HuH-7.5 (cell line): ENCODE measurements at regions not wholly inside any gene's neighbourhood (a gene's known extent, or its start where the extent isn't known, plus 50 kb on each side); places are given as distances from the start of the nearest gene placed in this dataset.

Experiments used
- DNase-seq: peaks from one replicate; pipeline ENCODE4 v3.0.0; 2011; ENCODE audit warnings: low spot score

DNA sequence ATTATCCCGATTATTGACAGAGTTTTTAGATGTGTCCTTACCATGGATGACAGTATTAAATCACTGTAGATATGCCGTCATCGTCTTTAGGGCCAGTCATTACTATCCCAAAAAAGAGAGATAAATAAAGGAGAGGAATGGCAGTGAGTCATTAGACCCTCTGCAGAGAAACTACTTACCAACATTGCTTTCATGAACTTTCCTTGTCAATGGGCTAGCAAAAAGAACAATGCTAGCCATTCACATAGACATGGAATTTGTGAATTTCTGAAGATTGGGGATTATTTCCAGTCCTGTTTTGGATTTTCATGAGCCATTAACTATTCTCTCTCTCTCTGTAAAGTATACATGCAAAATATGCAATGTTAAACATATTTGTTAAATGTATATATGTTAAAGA, 319.4 kb upstream of the FANCL start:
- DNase-seq: no peak

DNA sequence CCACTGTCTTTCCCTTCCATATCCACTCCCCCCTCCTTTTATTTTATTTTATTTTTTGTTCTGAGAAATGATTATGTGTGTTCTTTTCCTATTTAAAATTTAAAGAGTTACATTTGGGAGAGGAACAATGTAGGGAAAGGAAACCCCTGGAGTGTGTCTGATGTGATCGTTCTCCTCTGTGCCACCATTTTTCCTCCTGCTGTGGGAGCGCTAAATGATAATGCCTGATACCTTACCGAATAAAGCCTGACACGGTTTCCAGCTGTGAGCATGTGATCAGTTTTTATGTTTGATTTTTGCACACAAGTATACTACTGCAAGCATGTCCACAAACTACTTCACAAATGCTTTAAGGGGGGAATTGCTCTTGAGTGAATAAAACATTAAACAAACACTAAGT, 317.8 kb upstream of the FANCL start:
- DNase-seq: no peak

DNA sequence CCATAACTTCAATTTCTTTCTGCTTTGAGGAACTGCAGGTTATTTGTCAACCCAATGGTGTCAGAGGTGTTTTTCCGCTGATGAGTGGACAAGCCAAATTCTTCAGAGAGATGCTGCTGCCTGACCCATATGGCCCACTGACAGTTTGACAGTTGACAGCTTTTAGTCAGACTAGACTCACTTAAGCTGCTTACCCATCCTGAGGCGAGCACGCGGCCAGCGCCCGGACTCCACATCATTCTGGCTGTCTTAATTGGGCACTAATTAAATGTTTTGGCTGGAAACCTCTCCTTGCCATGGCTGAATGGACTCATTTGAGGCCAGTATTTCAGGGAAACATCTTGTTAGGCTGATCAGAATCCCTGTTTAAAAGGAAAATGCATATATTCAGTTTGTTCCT, 316.1 kb upstream of the FANCL start:
- no peak for DNase-seq

DNA sequence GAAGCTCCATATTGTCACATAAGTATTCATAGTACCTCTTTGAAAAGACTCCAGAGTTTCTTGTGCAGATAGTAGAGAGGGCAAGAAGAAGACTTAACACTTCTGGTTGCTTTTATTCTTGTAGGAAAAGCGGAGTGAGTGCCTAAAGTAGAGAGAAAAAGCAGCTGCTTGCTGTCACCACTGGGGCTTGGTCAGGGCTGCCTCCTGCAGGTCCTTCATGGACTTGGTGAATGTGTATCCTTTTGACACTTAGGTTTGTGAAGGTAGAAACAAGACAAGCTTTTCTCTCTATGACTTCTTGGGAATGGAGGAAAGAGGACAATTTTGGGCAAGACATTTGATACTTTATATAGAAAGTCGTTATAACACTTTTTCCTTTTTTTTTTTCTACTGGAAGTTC, 312.8 kb upstream of the FANCL start:
- no peak for DNase-seq

DNA sequence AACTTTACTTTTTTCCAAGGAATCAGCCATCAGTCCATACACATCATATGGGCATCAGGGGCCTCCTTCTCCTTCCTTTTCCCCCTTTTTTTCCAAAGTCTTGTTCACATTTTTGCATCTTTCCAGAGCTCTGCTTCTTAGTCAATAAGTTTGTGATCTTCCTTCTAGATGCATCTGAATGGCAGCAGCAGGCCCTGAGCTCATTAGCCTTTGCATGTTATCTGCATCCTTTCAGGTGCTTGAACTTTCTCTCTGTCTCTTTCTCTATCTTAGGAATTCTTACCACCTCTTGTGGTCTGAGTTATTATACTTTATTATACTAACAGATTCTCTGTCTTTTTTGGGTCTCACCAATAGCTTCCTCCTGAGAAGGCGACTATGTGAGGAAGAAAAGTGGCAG, 312.4 kb upstream of the FANCL start:
- DNase-seq: no peak

DNA sequence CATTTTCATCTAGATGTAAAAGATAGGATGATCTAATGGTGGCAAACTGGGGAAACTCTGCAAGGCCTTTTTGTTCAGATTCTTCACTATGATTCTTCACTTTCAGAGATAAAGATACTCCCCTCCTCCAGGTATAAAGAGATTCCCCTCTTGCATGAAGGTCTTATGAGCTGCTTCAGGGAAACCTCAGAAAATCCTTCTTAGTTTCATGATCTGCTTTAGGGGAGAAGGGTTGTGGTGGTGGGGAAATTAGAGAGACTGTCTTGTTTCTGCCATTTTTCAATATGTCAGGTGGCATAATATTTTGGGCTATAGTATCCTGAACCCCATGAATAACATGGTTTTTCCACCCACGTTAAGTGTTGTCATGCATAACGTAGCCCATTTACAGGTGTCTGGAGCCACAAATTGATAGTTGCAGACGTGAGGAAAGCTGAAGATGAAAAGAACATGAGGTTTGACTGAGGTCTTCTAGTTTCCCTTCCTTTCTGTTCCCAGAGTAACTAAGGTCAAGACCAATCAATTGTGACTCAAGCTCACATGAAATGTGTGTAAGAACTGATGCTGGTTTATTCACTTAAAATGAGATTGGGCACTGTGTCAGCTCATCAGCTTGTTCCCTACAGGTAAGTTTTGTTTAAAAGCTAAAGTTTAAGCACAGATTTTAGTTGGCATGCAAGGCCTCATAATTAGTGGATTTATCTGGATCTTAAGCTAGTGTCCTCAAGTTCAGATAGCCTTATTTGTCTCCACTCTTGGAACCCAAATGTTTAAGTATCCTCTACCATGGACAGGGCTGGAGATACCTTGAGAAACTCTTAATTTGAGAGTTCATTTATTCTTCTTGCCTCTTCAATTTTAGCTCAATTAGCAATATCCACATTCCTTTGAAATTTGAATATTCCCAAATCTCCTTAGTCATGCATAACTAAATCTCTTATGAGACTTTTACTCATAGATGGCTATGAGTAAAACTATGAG, 304.5 kb upstream of the FANCL start:
- DNase-seq: no peak

DNA sequence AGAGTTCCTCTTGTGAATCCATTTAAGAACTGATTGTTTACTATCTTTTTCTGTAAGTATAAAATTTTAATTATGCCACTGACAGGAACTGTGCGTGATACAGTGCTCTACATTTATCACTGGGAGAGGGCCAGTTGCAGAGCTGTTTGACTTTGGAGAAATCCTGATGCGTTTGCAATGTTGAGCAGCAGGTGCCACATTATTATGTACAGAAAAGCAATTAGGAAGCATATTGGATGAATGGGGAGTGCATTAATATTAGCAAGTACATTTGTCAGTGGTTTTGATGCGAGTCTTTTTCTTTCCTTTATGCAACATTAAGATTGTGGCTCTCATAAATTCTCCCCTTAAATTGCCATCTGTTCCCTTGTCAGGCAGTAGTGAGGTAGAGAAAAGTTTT, 302.3 kb upstream of the FANCL start:
- DNase-seq: no peak

DNA sequence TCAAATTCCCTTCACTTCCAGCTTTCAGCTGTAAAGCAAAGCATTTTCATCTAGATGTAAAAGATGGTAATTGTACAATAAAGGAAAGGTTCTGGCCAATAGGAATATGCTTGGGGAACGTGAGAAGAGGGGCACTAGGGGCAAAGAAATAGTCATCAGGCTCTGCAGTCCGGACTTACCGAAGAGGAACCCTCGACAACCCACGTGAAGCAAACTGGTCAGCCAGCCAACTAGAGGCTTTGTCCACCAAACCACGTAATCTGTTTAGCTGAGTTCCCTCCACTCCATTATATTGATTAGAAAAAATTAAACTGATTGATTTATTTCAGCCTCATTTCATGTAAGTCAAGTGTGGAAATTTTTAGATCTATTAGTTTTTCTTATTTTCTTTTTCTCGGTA, 300.4 kb upstream of the FANCL start:
- DNase-seq: no peak

DNA sequence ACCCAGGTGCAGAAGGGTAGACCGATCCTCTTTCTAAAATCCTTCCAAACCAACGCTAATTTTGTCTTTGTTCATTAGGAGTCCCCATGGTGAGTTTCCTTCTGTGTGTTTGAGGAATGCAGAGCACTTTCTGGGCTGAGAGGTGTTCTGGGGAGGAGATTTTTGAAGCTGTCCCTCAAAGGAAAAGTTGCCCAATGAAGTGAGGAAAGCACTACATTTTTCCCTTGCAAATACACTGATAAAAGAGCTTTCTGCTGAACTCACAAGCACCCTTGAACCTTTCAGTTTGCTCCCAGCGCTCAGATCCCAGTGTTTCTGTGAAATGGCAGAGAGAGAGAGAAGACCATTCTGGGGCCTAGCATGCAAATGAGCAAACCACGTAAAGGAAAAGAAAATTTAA, 299.6 kb upstream of the FANCL start:
- no peak for DNase-seq

DNA sequence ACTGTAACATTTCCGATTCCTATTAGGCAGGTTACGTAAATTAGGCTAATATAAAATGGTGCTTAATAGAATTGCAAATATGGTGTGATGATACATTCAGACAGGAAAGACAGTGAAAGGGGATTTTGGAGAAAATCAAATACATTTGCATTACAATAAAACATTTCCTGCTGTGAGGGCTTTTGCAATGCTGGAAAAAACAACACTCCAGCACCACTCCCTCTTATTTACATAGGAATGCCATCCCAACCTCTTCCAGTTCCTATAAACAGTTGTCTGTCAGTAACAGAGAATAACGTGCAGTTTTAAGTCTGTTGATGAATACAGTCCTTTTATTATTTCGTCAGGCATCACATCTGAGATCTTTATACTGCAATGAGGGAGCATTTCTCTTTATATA, 298.8 kb upstream of the FANCL start:
- DNase-seq: no peak

DNA sequence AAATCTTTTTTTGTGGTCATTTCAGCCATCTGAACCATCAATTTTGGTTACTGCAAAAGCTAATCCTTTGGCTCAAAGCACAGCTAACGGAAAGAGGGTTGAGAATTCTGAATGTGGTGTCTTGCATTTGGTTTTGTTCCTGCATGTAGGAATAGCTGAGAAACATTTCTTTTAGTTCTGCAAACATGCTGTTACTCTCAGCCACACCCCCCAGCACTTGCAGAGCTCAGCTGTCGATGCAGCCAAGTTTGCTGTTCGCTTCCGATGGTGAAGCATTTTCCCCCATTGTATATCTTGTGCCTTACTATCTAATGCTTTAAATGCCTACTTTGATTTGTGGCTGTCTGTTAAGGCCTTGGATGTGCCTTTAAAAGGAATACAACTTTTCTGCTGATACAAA, 294.9 kb upstream of the FANCL start:
- DNase-seq: no peak

DNA sequence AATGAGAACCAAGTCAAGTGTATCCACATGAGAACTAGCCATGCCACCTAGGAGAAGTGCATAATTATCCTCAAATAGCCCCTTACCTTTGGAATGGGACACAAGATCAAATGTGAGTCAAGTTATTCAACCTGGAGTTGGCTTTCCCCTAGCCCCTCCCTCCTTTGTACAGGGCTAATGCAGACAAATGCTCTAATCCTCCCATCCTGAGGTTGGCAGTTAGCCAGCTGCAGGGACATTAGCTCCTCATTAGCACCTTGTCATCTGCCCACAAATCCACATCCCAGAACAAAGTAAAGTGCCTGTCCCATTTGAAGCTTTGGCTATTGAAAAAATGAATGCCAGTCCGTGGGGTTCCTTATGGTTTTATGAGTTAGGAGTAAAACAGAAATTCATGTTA, 294.1 kb upstream of the FANCL start:
- DNase-seq: no peak

DNA sequence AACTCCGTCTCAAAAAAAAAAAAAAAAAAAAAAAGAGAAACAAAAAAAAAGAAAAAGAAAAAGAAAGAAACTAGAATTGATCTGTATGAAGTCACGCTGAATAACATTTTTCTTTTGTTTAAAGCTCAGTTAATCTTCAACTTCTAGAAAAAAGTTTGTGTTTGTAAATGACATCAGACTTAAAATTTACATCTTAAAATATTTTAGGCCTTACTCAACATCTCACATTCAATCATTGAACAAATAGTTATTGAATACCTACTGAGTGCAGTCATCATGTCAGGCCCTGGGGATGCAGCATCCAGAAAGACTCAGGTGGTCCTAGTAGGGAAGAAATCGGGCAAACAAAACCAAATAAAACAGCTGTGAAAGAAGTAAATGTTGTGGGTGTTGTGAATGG, 292.3 kb upstream of the FANCL start:
- no peak for DNase-seq

DNA sequence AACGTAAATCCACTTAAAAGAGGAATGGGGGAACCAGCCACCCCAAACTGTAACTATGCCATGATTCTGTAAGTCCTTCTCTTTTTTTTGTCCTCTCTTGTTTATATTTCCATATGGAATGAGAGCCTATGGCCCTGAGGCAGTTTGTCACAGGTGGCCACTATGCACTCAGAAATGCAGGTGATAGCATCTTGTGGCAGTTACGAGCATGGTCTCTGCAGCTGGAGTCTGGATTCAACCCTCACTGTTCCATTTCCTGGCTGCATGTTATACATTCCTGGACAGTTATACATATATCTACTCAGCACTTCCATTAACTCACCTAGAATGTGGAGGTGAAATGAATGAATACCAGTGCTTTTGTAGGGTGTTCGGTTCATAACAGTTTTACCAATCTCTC, 291.5 kb upstream of the FANCL start:
- no peak for DNase-seq

DNA sequence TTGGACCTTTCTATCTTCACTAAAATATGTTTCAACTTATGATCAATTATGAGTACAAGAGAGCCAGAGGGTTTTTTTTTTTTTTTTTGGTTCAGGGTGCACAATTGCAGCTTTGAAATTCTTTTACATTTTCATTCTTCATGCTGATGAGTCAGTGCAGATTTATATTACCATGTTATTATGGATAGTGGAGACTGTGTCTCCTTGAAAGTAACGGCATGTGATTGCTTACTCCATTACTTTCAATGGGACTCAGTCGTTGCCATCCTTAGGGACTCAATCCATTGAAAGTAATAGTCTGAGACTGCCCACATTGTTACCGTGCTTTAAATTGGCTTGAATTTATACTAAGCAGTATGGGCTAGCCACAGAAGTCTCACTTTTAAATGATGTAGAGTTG, 286.5 kb upstream of the FANCL start:
- no peak for DNase-seq

DNA sequence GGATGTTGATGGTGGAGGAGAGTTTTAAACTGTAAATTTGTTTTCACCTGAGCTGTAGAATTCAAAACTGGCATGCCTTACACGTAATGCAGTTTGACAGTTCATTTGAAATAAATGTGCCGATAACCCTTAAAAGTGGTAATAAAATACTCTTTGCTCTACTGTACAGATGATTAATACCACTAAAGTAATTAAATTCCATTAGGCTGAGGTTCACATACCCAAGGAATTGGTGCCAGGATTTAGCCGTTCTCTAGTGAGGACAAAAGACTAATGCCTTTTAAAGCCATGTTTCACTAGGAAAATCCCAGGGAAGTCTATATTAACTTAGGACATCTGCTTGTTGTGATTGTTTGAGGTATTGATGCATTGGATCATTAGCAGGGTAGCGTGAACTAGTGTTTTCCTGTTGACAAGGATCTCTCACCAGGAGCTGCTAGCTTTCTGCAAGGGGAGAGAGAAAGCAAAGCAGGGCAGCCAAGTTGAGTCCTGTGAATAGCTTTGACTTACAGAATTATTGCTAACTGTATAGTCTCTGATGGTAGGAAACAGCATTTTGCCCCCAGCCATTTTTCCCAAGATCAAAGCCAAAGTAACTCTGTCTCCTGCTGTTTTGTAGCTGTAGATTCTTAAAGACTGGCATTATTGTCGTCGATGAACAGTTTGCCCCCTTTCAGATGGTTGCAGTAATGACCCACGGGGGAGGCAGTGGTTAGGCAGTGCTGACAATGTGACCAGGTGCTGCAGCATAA, 280.9 kb upstream of the FANCL start:
- DNase-seq: no peak

DNA sequence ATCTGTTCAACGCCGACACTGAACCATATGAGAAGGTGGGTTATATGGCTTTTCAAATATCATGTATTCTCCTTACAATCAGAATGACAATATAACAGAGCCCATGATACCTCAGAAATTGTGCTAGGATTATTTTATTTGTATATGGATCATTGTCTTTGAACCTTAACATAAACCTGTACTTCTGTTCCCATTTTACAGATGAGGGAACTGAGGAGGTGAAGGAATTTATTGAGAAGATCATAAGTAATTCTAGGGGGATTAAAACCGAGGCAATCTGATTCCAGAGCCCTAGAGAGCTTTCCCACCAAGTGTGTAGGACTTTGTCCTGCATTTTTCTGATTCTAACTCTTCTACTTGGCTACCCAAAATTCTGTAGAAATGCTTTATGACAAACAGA, 279.8 kb upstream of the FANCL start:
- DNase-seq: no peak

DNA sequence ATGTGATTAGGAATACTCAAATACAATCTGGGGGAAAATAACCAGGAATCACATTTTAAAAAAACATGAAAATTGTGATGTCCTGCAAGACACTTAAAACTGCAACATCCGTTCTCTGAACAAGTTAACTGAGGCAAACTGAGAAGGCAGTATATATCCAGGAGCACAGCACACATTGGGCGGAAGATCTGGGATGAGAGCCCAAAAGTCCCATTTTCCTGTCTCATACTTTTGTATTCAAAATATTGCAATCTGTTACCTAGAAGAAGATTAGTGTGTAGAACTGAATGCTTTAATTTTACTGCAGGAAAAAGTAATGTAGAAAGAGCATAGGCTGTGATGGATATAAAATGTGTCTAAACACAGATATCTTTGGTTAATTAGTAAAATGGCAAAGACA, 276.8 kb upstream of the FANCL start:
- no peak for DNase-seq

DNA sequence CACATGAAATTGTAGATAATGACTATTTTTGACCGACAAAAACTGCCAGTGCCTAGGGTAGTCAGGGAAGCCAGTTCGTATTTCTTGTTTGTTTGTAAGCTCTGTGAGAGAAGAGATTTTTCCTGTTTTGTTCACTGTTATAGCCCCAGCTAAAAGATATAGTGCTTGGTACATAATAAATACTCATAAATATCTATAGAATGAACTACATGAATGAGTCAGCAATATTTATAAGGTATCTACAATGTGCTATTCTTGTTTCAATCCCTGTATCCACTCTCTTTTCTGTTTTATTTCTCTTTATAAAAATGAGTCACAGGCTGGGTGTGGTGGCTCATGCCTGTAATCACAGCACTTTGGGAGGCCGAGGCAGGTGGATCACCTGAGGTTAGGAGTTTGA, 275.6 kb upstream of the FANCL start:
- DNase-seq: no peak

DNA sequence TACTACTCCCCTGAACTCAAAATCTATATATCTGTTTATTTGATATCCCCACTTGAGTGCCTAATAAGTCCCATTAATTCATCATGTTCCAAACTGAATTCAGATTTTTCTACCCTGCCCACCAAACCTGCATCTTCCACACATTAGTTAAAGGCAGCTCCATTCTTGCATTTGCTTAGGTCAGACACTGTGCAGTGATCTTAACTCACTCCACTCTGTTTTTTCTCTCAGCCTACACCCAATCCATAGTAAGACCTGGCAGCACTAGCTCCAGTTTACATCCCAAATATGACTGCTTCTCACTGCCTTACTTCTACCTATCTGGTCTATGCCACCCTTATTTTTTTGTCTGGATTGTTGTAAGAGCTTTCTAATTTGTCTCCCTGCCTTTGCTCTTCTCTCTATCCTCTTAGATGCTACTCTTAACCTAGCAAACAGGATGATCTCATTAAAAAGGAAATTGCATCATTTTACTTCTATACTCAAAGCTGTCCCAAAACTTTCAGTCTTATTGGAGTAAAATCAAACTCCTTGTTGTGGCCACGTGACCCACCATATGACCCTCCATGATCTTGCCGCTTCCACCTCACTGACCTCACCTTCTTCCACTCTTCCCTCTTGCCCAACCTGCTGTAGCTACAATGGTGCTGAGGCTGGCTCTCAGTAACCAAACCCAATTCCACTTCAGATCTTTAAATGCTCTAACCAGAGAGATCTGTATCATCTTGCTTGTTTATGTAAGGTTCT, 274.9 kb upstream of the FANCL start:
- no peak for DNase-seq

DNA sequence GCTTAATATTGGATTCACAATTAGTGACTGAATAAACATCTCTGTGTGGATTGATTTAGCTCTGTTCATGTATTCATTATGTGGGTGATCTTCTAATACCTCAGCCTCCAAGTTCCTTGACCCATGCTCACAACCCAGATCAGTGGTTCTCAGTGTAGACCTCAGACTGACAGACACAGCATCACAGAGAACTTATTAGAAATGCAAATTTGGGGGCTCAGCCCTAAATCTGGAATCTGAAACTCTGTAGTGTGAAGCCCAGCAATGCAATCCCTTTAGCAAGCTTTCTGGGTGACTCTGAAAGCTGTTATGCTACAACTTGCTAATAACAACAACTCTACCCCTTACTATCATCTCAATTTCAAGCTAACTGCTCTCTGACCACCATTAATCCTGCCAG, 273.1 kb upstream of the FANCL start:
- no peak for DNase-seq

DNA sequence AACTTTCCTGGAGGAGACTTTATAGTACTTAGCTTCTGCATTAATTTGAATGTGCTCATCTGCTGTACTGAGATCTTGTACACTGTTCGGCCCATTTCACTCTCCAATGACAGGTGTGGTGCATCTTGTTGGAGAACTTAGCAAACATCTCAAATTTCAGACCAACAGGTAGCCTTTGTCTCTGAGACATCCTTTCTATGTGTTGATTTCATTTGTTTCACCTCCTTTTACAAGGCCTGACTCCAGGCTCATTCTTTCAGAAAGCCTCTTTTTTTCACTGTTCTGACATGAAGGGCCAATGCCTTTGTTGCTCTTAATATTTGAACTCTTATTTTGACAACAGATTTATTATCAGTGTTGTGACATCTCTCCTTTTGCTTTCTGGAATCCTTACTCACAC, 271.8 kb upstream of the FANCL start:
- DNase-seq: no peak

DNA sequence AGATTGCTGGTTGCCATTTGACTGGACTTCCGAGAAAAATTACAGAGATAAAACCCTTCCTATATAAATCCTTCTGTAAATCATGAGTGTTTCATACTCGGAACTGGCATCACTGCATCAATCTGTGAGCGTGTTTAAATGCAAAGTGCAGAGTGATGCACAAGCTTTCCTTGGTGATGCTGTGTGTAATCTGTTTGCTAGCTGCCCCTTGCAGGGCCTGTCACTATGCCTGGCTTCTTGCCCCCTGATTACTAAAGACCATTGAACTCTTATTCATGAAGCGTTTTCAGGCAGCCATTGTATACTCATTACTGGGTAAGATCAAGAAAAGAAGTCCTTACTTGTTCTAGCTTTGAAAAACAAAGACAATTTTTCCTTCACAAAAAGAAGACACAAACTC, 266.9 kb upstream of the FANCL start:
- DNase-seq: no peak
